Endothelial cell of umbilical vein (primary cell): ENCODE measurements at regions not wholly inside any gene's neighbourhood (a gene's known extent, or its start where the extent isn't known, plus 50 kb on each side); places are given as distances from the start of the nearest gene placed in this dataset.
"Not testable (repeated sequence)": the region's sequence is repeated elsewhere in the genome, so short reads cannot be mapped to it uniquely, and the experiment has no call there.

Experiments used
- BruUV-seq: library from RNA; stranded (reverse); fragments of 400-500 nt; replicated peaks from 2 replicates; lab custom pipeline; 2021; lab: Mats Ljungman, UMichigan
- CTCF ChIA-PET: fragments of 300-600, 350-600 bp; sonication (Branson Sonifier 250); formaldehyde crosslinking; loops from one replicate; lab custom pipeline; 2021; ENCODE audit warnings: antibody characterized with exemption, inconsistent platforms; lab: Charles Lee
- POLR2A ChIA-PET: fragments of 300-600, 350-600 bp; sonication (Branson Sonifier 250); formaldehyde crosslinking; loops from one replicate; lab custom pipeline; 2021; ENCODE audit warnings: antibody characterized with exemption, inconsistent platforms; lab: Charles Lee
- DNase-seq: peaks from one replicate; pipeline ENCODE4 v3.0.0-alpha.2; 2011; ENCODE audit warnings: low read depth, low spot score
- FAIRE-seq: peaks from 2 replicates; lab custom pipeline; 2011; peaks lifted over from hg19 to GRCh38; lab: Jason Lieb, UNC
- H2AFZ ChIP-seq: 2 replicates; pipeline ENCODE4 v1.6.0; 2012; ENCODE audit warnings: low read depth, low read length, control low read depth, inconsistent platforms
- H3K27ac ChIP-seq: 2 replicates; pipeline ENCODE4 v1.5.1; 2011; ENCODE audit warnings: low read depth, mild to moderate bottlenecking, control low read depth, low read length, moderate library complexity; ENCODE audit not compliant: insufficient read depth
- H3K27me3 ChIP-seq, 2 experiments: 2 replicates each; pipeline versions ENCODE4 v1.6.0 to v1.6.1; 2011; ENCODE audit warnings: low read length in 2 of 2, mixed read lengths in 1 of 2; ENCODE audit not compliant: control insufficient read depth in 2 of 2, insufficient read depth in 2 of 2
- H3K36me3 ChIP-seq, 2 experiments: 2 replicates in 1 of 2; 3 replicates in 1 of 2; pipeline ENCODE4 v1.5.1; 2011; ENCODE audit warnings: low read length in 2 of 2, mild to moderate bottlenecking in 1 of 2, moderate library complexity in 1 of 2; ENCODE audit not compliant: control insufficient read depth in 2 of 2, insufficient read depth in 2 of 2; ENCODE audit errors: extremely low read depth in 1 of 2
- H3K4me1 ChIP-seq: 3 replicates; pipeline ENCODE4 v1.5.1; 2011; ENCODE audit warnings: mild to moderate bottlenecking, low read length; ENCODE audit not compliant: control insufficient read depth, insufficient read depth; ENCODE audit errors: extremely low read depth
- H3K4me2 ChIP-seq: 2 replicates; pipeline ENCODE4 v1.6.1; 2011; ENCODE audit warnings: low read length, control low read depth, mixed read lengths; ENCODE audit not compliant: insufficient read depth
- H3K4me3 ChIP-seq, 3 experiments: fragments of 200-600 bp in 1 of 3; sonication (generic), shearing (Covaris generic) in 1 of 3; replicated peaks in 1 of 3; 2 replicates each; pipeline ENCODE4 v1.5.1; 2011 to 2016; ENCODE audit warnings: control low read depth in 3 of 3, low read length in 3 of 3, mild to moderate bottlenecking in 2 of 3, inconsistent platforms in 1 of 3, low read depth in 1 of 3, moderate library complexity in 1 of 3; ENCODE audit not compliant: insufficient read depth in 1 of 3
- H3K79me2 ChIP-seq: 2 replicates; pipeline ENCODE4 v1.6.0; 2012; ENCODE audit warnings: low read length, inconsistent platforms; ENCODE audit not compliant: control insufficient read depth, insufficient read depth
- H3K9ac ChIP-seq: replicated peaks from 2 replicates; pipeline ENCODE3; 2011; ENCODE audit warnings: low read length, control low read depth; ENCODE audit not compliant: insufficient read depth; ENCODE audit errors: extremely low read depth
- H3K9me1 ChIP-seq: replicated peaks from 3 replicates; pipeline ENCODE4 v1.6.0; 2011; ENCODE audit warnings: mild to moderate bottlenecking, low read length; ENCODE audit not compliant: control insufficient read depth, insufficient read depth; ENCODE audit errors: extremely low read depth
- H3K9me3 ChIP-seq: replicated peaks from 2 replicates; pipeline ENCODE4 v1.5.1; 2012; ENCODE audit warnings: low read length, inconsistent platforms; ENCODE audit not compliant: control insufficient read depth, insufficient read depth
- H4K20me1 ChIP-seq: replicated peaks from 2 replicates; pipeline ENCODE3; 2011; ENCODE audit warnings: mild to moderate bottlenecking, low read length; ENCODE audit not compliant: control insufficient read depth, insufficient read depth; ENCODE audit errors: extremely low read depth
- FOS ChIP-seq: IDR thresholded peaks from 2 replicates; pipeline ENCODE4 v1.6.1; 2011; ENCODE audit warnings: mild to moderate bottlenecking, low read length, moderate library complexity, borderline replicate concordance; ENCODE audit not compliant: insufficient read depth
- GATA2 ChIP-seq: IDR thresholded peaks from 2 replicates; pipeline ENCODE4 v1.7.0; 2011; ENCODE audit warnings: low read depth, mild to moderate bottlenecking, moderate library complexity, mixed read lengths, low read length; ENCODE audit not compliant: insufficient read length, insufficient read depth
- JUN ChIP-seq: IDR thresholded peaks from 2 replicates; pipeline ENCODE4 v1.6.1; 2011; ENCODE audit warnings: borderline replicate concordance, low read depth; ENCODE audit not compliant: insufficient read length, insufficient read depth
- MAX ChIP-seq: IDR thresholded peaks from 2 replicates; pipeline ENCODE4 v1.6.1; 2011; ENCODE audit not compliant: insufficient read depth, insufficient read length
- MYC ChIP-seq: IDR thresholded peaks from one replicate; pipeline ENCODE4 v1.6.1; 2011; ENCODE audit warnings: mild to moderate bottlenecking, low read depth, low read length
- POLR2A ChIP-seq: IDR thresholded peaks from 2 replicates; pipeline ENCODE4 v1.6.1; 2012; ENCODE audit warnings: low read depth, mild to moderate bottlenecking, control low read depth, low read length
- POLR2AphosphoS5 ChIP-seq: IDR thresholded peaks from 2 replicates; pipeline ENCODE4 v1.6.1; 2012; ENCODE audit warnings: low read depth, mild to moderate bottlenecking, control low read depth, low read length, moderate library complexity; ENCODE audit not compliant: insufficient read depth
- dilution Hi-C: fragments of 300-500 bp; cut with MboI; formaldehyde crosslinking; loops from one replicate; pipeline ENCODE4 v1.15.0; 2019; ENCODE audit warnings: low sequenced_read_pairs; ENCODE audit not compliant: extremely low pct_ligation_motif_present
- intact Hi-C: fragments of 100-400 bp; cut with micrococcal nuclease; formaldehyde crosslinking; loops from one replicate; pipeline ENCODE4 v1.10.0; 2022

DNA sequence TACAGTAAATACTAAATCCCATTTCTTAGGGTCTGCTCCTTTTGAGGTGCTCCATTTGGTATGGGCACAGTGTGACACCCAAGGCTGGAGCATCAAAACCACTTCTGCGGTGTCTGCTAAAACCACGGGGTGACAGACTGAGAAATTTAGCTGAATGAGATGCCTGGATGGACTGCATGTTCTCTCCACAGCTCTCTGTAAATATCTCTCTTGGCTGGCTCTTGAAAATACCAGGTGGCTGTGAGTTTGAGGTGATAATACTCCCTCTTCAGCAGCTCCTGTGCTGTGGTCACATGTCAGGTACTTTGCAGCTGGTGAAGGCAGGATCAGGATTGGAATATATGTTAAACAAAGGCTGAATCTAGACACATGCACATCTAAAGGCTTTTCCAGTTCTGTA, 93.7 kb upstream of the SIMC1 start:
- intact Hi-C loops (no loop called here), dilution Hi-C loops (no loop called here)
- Histone ChIP-seq H4K20me1 (no peaks in the 10 kb centered on the region), H3K4me1 (no peaks in the 10 kb centered on the region), H3K79me2 (no peaks in the 10 kb centered on the region), H3K27ac (no peak overlapping the region), H3K36me3 (no peaks in the 10 kb centered on the region), H3K4me3 (no peak overlapping the region), H3K4me2 (no peak overlapping the region), H3K9me3 (no peaks in the 10 kb centered on the region), H3K9ac (no peak overlapping the region), H3K27me3 (no peaks in the 10 kb centered on the region), H2AFZ (no peak overlapping the region), H3K9me1 (peaks cover 2% of the 10 kb centered on the region)
- ChIA-PET POLR2A (no interaction called here), CTCF (interaction anchor here (1.0 kb wide), 1 partner anchor 15 kb away, joined by 3 read pairs; no protein-coding TSS in a partner anchor)
- no TSS peak for BruUV-seq
- no peak for FAIRE-seq
- TF ChIP-seq FOS = no peak
- TF ChIP-seq MAX = no peak
- TF ChIP-seq MYC = no peak
- TF ChIP-seq GATA2 = no peak
- TF ChIP-seq POLR2AphosphoS5 = no peak
- TF ChIP-seq JUN = no peak
- TF ChIP-seq POLR2A = no peak
- no peak for DNase-seq

- H3K27me3 ChIP-seq, dilution Hi-C loops, H3K79me2 ChIP-seq, H3K4me2 ChIP-seq, H3K27ac ChIP-seq, H3K9ac ChIP-seq, intact Hi-C loops, H4K20me1 ChIP-seq, H3K4me3 ChIP-seq, CTCF ChIA-PET, H2AFZ ChIP-seq, FAIRE-seq, DNase-seq, H3K4me1 ChIP-seq, H3K36me3 ChIP-seq, BruUV-seq, H3K9me3 ChIP-seq, POLR2A ChIA-PET, H3K9me1 ChIP-seq: not testable (repeated sequence)
Measured at GRCh38 chr5:176149948-176150347, 88.3 kb upstream of the SIMC1 start.
